GM23338 (cell line): ENCODE measurements at regions not wholly inside any gene's neighbourhood (a gene's known extent, or its start where the extent isn't known, plus 50 kb on each side); places are given as distances from the start of the nearest gene placed in this dataset.

ENCODE experiments used
- ATAC-seq: fragments of 200-7000 bp; cut with Tn5 transposase; 3 replicates; pipeline ENCODE4 v1.9.1; 2020
- DNase-seq: peaks from one replicate; pipeline ENCODE4 v3.0.0-alpha.2; 2015; ENCODE audit warnings: low spot score
- H2AFZ ChIP-seq: fragments of 200-600 bp; sonication (generic); 2 replicates; pipeline ENCODE4 v1.8.0; 2016; ENCODE audit warnings: antibody characterized with exemption, mild to moderate bottlenecking, moderate library complexity
- H3F3A ChIP-seq: fragments of 200-600 bp; sonication (generic); replicated peaks from 2 replicates; pipeline ENCODE4 v1.8.0; 2017; ENCODE audit warnings: antibody characterized with exemption, mixed run types, low read depth
- H3K27ac ChIP-seq: fragments of 200-600 bp; sonication (generic); 2 replicates; pipeline ENCODE4 v1.6.1; 2016; ENCODE audit warnings: low read depth
- H3K27me3 ChIP-seq: fragments of 200-600 bp; sonication (generic); 2 replicates; pipeline ENCODE4 v1.8.0; 2016; ENCODE audit warnings: mild to moderate bottlenecking, mixed run types, moderate library complexity; ENCODE audit not compliant: insufficient read depth
- H3K36me3 ChIP-seq: fragments of 200-600 bp; sonication (generic); 2 replicates; pipeline ENCODE4 v1.8.0; 2016; ENCODE audit warnings: mild to moderate bottlenecking; ENCODE audit not compliant: insufficient read depth
- H3K4me1 ChIP-seq: fragments of 200-600 bp; sonication (generic); 2 replicates; pipeline ENCODE4 v1.8.0; 2016; ENCODE audit warnings: mild to moderate bottlenecking, moderate library complexity; ENCODE audit not compliant: insufficient read depth
- H3K4me2 ChIP-seq: fragments of 200-600 bp; sonication (generic); 2 replicates; pipeline ENCODE4 v1.7.1; 2017; ENCODE audit warnings: mixed run types
- H3K4me3 ChIP-seq: fragments of 200-600 bp; sonication (generic); 2 replicates; pipeline ENCODE4 v1.6.1; 2016; ENCODE audit warnings: mixed run types
- H3K79me2 ChIP-seq: fragments of 200-600 bp; sonication (generic); replicated peaks from 2 replicates; pipeline ENCODE4 v1.8.0; 2017; ENCODE audit warnings: mild to moderate bottlenecking; ENCODE audit not compliant: insufficient read depth
- H3K9me2 ChIP-seq: fragments of 200-600 bp; sonication (generic); 2 replicates; pipeline ENCODE4 v1.8.0; 2017; ENCODE audit not compliant: insufficient read depth
- H4K20me1 ChIP-seq: fragments of 200-600 bp; sonication (generic); replicated peaks from 2 replicates; pipeline ENCODE4 v1.8.0; 2017; ENCODE audit warnings: mild to moderate bottlenecking; ENCODE audit not compliant: insufficient read depth
- H3K27ac Mint-ChIP-seq: 2 replicates; pipeline ENCODE4 v1.8.0; 2020; ENCODE audit warnings: inconsistent platforms, mild to moderate bottlenecking, moderate library complexity, mixed read lengths
- H3K27me3 Mint-ChIP-seq: 3 replicates; pipeline ENCODE4 v1.8.0; 2022; ENCODE audit warnings: low read depth, mild to moderate bottlenecking, moderate library complexity, mixed read lengths, inconsistent platforms; ENCODE audit not compliant: insufficient read depth, poor library complexity
- H3K36me3 Mint-ChIP-seq: 3 replicates; pipeline ENCODE4 v1.8.0; 2021; ENCODE audit warnings: low read depth, mild to moderate bottlenecking, inconsistent platforms, moderate library complexity, mixed read lengths
- H3K4me1 Mint-ChIP-seq: 3 replicates; pipeline ENCODE4 v1.8.0; 2020; ENCODE audit warnings: mild to moderate bottlenecking, inconsistent platforms, mixed read lengths
- H3K4me3 Mint-ChIP-seq: 3 replicates; pipeline ENCODE4 v1.8.0; 2021; ENCODE audit warnings: moderate library complexity, mild to moderate bottlenecking, inconsistent platforms, mixed read lengths
- H3K9me3 Mint-ChIP-seq: 3 replicates; pipeline ENCODE4 v1.8.0; 2020; ENCODE audit warnings: moderate library complexity, mild to moderate bottlenecking, inconsistent platforms, mixed read lengths
- CREB1 ChIP-seq: fragments of 250-450 bp; sonication (Bioruptor Pico); IDR thresholded peaks from 2 replicates; pipeline ENCODE4 v1.5.0; 2020; ENCODE audit warnings: low read depth, mild to moderate bottlenecking, moderate library complexity
- NANOG ChIP-seq: IDR thresholded peaks from 2 replicates; pipeline ENCODE4 v1.6.1; 2016; ENCODE audit warnings: antibody characterized with exemption, borderline replicate concordance
- POLR2AphosphoS5 ChIP-seq: IDR thresholded peaks from 2 replicates; pipeline ENCODE4 v1.6.1; 2016; ENCODE audit warnings: antibody characterized with exemption, low read depth
- STAT1 ChIP-seq: IDR thresholded peaks from one replicate; pipeline ENCODE4 v1.6.1; 2016; ENCODE audit warnings: antibody characterized with exemption; ENCODE audit not compliant: unreplicated experiment
- ZNF331 ChIP-seq: fragments of 250-450 bp; sonication (Bioruptor Pico); IDR thresholded peaks from 2 replicates; pipeline ENCODE4 v1.5.0; 2020; ENCODE audit warnings: low read depth, mild to moderate bottlenecking, moderate library complexity
- TF ChIP-seq, protein P1 (sequence below): IDR thresholded peaks from 2 replicates; pipeline ENCODE4 v1.6.1; 2016; ENCODE audit warnings: antibody characterized with exemption
- TF ChIP-seq, protein P2 (sequence below): IDR thresholded peaks from one replicate; pipeline ENCODE4 v1.6.1; 2018; ENCODE audit warnings: antibody characterized with exemption; ENCODE audit not compliant: unreplicated experiment
- TF ChIP-seq, protein P3 (sequence below): fragments of 250-450 bp; sonication (Bioruptor Pico); IDR thresholded peaks from 2 replicates; pipeline ENCODE4 v1.5.0; 2020; ENCODE audit warnings: mild to moderate bottlenecking, moderate library complexity
- TF ChIP-seq, protein P4 (sequence below), 2 experiments: fragments of 200-600 bp in 1 of 2; sonication (generic) in 1 of 2; conservative IDR thresholded peaks; 2 replicates each; pipeline versions ENCODE4 v1.5.1 to v1.6.1; 2016 to 2017; ENCODE audit warnings: antibody characterized with exemption in 2 of 2, low read depth in 2 of 2, mild to moderate bottlenecking in 2 of 2, moderate library complexity in 1 of 2

DNA sequence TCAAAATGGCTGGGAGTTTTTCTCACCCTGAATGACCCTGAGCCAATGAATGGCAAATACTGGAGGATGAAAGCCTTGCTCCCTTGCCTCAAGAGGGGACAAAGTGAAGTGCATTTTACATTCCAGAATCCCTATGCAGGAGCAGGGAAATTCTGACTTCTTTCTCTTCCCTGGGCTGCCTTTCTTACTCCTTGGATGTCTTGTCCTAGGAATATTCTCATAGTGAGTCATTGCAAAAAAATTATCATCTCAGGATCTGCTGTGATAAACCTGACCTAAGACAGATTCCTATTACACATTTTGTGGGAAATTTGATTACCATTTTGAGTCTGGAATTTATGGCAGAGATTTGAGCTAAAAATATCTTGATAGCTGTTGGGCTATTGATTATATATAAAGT lies 199.9 kb downstream of the TMA16 start (continued):
- no peak for TF ChIP-seq STAT1
- no peak for TF ChIP-seq NANOG
- TF ChIP-seq, protein P1, sequence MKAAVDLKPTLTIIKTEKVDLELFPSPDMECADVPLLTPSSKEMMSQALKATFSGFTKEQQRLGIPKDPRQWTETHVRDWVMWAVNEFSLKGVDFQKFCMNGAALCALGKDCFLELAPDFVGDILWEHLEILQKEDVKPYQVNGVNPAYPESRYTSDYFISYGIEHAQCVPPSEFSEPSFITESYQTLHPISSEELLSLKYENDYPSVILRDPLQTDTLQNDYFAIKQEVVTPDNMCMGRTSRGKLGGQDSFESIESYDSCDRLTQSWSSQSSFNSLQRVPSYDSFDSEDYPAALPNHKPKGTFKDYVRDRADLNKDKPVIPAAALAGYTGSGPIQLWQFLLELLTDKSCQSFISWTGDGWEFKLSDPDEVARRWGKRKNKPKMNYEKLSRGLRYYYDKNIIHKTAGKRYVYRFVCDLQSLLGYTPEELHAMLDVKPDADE, result no peak
- TF ChIP-seq ZNF331 (CRISPR knock-in tag), result no peak
- TF ChIP-seq CREB1 (CRISPR knock-in tag), result no peak
- TF ChIP-seq, protein P2, sequence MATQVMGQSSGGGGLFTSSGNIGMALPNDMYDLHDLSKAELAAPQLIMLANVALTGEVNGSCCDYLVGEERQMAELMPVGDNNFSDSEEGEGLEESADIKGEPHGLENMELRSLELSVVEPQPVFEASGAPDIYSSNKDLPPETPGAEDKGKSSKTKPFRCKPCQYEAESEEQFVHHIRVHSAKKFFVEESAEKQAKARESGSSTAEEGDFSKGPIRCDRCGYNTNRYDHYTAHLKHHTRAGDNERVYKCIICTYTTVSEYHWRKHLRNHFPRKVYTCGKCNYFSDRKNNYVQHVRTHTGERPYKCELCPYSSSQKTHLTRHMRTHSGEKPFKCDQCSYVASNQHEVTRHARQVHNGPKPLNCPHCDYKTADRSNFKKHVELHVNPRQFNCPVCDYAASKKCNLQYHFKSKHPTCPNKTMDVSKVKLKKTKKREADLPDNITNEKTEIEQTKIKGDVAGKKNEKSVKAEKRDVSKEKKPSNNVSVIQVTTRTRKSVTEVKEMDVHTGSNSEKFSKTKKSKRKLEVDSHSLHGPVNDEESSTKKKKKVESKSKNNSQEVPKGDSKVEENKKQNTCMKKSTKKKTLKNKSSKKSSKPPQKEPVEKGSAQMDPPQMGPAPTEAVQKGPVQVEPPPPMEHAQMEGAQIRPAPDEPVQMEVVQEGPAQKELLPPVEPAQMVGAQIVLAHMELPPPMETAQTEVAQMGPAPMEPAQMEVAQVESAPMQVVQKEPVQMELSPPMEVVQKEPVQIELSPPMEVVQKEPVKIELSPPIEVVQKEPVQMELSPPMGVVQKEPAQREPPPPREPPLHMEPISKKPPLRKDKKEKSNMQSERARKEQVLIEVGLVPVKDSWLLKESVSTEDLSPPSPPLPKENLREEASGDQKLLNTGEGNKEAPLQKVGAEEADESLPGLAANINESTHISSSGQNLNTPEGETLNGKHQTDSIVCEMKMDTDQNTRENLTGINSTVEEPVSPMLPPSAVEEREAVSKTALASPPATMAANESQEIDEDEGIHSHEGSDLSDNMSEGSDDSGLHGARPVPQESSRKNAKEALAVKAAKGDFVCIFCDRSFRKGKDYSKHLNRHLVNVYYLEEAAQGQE, result no peak

DNA sequence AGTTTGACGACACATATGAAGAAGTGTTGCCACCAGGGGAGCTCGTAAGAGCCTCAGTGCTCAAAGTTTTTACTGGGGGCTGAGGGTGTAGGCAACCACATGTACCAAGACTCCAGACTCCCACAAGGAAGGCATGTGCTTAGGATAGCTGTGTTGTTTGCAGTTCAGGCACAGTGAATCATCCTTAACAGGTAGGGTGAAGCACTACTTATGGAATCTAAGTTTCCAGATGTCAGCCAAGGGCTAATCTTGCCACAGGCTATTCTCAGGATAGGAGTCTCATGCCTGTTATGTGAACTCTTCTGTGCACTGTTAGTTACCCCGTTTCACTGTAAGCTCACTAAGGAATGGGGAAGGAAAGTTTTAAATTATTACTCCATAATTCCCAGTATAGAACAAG lies 202.6 kb downstream of the TMA16 start:
- H3K27me3 ChIP-seq, result no peaks in the 10 kb centered on the region
- no peak overlapping the region for H3K4me3 Mint-ChIP-seq
- no peaks in the 10 kb centered on the region for H3K27me3 Mint-ChIP-seq
- DNase-seq (no peak), ATAC-seq (no peak)
- H3K36me3 Mint-ChIP-seq, result no peaks in the 10 kb centered on the region; the same call in 2 of the 3 replicates
- no peaks in the 10 kb centered on the region for H3K36me3 ChIP-seq
- H3K27ac Mint-ChIP-seq, result no peak overlapping the region
- H3K4me2 ChIP-seq, result no peak overlapping the region
- H3K4me1 Mint-ChIP-seq, result no peaks in the 10 kb centered on the region
- H3K4me3 ChIP-seq, result no peak overlapping the region
- H3K9me3 Mint-ChIP-seq, result peaks cover 4% of the 10 kb centered on the region; the same call in 2 of the 3 replicates
- no peak overlapping the region for H2AFZ ChIP-seq
- H3F3A ChIP-seq, result no peaks in the 10 kb centered on the region
- H4K20me1 ChIP-seq, result no peaks in the 10 kb centered on the region
- H3K79me2 ChIP-seq, result no peaks in the 10 kb centered on the region
- H3K27ac ChIP-seq, result no peak overlapping the region
- H3K4me1 ChIP-seq, result no peaks in the 10 kb centered on the region
- H3K9me2 ChIP-seq, result 0 out of 2 replicates have a peak, but pooled peaks cover 8% of the 10 kb centered on the region
- TF ChIP-seq, protein P3, sequence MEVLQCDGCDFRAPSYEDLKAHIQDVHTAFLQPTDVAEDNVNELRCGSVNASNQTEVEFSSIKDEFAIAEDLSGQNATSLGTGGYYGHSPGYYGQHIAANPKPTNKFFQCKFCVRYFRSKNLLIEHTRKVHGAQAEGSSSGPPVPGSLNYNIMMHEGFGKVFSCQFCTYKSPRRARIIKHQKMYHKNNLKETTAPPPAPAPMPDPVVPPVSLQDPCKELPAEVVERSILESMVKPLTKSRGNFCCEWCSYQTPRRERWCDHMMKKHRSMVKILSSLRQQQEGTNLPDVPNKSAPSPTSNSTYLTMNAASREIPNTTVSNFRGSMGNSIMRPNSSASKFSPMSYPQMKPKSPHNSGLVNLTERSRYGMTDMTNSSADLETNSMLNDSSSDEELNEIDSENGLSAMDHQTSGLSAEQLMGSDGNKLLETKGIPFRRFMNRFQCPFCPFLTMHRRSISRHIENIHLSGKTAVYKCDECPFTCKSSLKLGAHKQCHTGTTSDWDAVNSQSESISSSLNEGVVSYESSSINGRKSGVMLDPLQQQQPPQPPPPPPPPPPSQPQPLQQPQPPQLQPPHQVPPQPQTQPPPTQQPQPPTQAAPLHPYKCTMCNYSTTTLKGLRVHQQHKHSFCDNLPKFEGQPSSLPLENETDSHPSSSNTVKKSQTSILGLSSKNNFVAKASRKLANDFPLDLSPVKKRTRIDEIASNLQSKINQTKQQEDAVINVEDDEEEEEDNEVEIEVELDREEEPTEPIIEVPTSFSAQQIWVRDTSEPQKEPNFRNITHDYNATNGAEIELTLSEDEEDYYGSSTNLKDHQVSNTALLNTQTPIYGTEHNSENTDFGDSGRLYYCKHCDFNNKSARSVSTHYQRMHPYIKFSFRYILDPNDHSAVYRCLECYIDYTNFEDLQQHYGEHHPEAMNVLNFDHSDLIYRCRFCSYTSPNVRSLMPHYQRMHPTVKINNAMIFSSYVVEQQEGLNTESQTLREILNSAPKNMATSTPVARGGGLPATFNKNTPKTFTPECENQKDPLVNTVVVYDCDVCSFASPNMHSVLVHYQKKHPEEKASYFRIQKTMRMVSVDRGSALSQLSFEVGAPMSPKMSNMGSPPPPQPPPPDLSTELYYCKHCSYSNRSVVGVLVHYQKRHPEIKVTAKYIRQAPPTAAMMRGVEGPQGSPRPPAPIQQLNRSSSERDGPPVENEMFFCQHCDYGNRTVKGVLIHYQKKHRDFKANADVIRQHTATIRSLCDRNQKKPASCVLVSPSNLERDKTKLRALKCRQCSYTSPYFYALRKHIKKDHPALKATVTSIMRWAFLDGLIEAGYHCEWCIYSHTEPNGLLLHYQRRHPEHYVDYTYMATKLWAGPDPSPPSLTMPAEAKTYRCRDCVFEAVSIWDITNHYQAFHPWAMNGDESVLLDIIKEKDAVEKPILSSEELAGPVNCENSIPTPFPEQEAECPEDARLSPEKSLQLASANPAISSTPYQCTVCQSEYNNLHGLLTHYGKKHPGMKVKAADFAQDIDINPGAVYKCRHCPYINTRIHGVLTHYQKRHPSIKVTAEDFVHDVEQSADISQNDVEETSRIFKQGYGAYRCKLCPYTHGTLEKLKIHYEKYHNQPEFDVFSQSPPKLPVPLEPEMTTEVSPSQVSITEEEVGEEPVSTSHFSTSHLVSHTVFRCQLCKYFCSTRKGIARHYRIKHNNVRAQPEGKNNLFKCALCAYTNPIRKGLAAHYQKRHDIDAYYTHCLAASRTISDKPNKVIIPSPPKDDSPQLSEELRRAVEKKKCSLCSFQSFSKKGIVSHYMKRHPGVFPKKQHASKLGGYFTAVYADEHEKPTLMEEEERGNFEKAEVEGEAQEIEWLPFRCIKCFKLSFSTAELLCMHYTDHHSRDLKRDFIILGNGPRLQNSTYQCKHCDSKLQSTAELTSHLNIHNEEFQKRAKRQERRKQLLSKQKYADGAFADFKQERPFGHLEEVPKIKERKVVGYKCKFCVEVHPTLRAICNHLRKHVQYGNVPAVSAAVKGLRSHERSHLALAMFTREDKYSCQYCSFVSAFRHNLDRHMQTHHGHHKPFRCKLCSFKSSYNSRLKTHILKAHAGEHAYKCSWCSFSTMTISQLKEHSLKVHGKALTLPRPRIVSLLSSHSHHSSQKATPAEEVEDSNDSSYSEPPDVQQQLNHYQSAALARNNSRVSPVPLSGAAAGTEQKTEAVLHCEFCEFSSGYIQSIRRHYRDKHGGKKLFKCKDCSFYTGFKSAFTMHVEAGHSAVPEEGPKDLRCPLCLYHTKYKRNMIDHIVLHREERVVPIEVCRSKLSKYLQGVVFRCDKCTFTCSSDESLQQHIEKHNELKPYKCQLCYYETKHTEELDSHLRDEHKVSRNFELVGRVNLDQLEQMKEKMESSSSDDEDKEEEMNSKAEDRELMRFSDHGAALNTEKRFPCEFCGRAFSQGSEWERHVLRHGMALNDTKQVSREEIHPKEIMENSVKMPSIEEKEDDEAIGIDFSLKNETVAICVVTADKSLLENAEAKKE (CRISPR knock-in tag), result no peak
- TF ChIP-seq, protein P2, result no peak
- no peak for TF ChIP-seq POLR2AphosphoS5
- TF ChIP-seq, protein P4, sequence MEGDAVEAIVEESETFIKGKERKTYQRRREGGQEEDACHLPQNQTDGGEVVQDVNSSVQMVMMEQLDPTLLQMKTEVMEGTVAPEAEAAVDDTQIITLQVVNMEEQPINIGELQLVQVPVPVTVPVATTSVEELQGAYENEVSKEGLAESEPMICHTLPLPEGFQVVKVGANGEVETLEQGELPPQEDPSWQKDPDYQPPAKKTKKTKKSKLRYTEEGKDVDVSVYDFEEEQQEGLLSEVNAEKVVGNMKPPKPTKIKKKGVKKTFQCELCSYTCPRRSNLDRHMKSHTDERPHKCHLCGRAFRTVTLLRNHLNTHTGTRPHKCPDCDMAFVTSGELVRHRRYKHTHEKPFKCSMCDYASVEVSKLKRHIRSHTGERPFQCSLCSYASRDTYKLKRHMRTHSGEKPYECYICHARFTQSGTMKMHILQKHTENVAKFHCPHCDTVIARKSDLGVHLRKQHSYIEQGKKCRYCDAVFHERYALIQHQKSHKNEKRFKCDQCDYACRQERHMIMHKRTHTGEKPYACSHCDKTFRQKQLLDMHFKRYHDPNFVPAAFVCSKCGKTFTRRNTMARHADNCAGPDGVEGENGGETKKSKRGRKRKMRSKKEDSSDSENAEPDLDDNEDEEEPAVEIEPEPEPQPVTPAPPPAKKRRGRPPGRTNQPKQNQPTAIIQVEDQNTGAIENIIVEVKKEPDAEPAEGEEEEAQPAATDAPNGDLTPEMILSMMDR (conservative IDR thresholded peaks at IDR 0.05; ENCODE audit: low read depth in 2 of 2), result no peak
